Sigmoid colon (tissue), 4 donors: ENCODE measurements at regions not wholly inside any gene's neighbourhood (a gene's known extent, or its start where the extent isn't known, plus 50 kb on each side); places are given as distances from the start of the nearest gene placed in this dataset.

Experiments used
- CTCF ChIP-seq, 4 experiments: fragments of 450-650 bp in 3 of 4; fragments of 200-600 bp in 1 of 4; IDR thresholded peaks; one replicate each; pipeline ENCODE4 v1.5.1; 2016 to 2019; ENCODE audit warnings: antibody characterized with exemption in 4 of 4, mild to moderate bottlenecking in 3 of 4, moderate library complexity in 2 of 4
- POLR2A ChIP-seq, 2 donors: fragments of 450-650 bp; IDR thresholded peaks; one replicate each; pipeline ENCODE4 v1.6.1; 2016; ENCODE audit warnings: antibody characterized with exemption in 2 of 2, mild to moderate bottlenecking in 2 of 2, moderate library complexity in 2 of 2
- POLR2AphosphoS5 ChIP-seq, 4 donors: sonication (generic); formaldehyde crosslinking; IDR thresholded peaks; one replicate each; pipeline ENCODE4 v1.6.1; 2017; ENCODE audit warnings: antibody characterized with exemption in 4 of 4

- TF ChIP-seq CTCF (IDR thresholded peaks at IDR 0.05) (no peak), POLR2A (IDR thresholded peaks at IDR 0.05) (no peak), POLR2AphosphoS5 (IDR thresholded peaks at IDR 0.05) (no peak)
Measured at GRCh38 chr3:124435467-124435866, 294.8 kb upstream of the UMPS start.
